ENCODE measurements at regions not wholly inside any gene's neighbourhood (a gene's known extent, or its start where the extent isn't known, plus 50 kb on each side); places are given as distances from the start of the nearest gene placed in this dataset.

- no peak overlapping the region for H3K4me3 ChIP-seq
- no peaks in the 10 kb centered on the region for H3K9me3 ChIP-seq
- no peak overlapping the region for H3K27ac ChIP-seq
- H3K36me3 ChIP-seq = no peaks in the 10 kb centered on the region
- DNase-seq (ENCODE audit: low spot score in 2 of 2) = no peak
- TF ChIP-seq POLR2AphosphoS5 (IDR thresholded peaks at IDR 0.05) (no peak), EP300 (IDR thresholded peaks at IDR 0.05) (no peak), POLR2A (IDR thresholded peaks at IDR 0.05) (no peak)
- TF ChIP-seq, protein P1, sequence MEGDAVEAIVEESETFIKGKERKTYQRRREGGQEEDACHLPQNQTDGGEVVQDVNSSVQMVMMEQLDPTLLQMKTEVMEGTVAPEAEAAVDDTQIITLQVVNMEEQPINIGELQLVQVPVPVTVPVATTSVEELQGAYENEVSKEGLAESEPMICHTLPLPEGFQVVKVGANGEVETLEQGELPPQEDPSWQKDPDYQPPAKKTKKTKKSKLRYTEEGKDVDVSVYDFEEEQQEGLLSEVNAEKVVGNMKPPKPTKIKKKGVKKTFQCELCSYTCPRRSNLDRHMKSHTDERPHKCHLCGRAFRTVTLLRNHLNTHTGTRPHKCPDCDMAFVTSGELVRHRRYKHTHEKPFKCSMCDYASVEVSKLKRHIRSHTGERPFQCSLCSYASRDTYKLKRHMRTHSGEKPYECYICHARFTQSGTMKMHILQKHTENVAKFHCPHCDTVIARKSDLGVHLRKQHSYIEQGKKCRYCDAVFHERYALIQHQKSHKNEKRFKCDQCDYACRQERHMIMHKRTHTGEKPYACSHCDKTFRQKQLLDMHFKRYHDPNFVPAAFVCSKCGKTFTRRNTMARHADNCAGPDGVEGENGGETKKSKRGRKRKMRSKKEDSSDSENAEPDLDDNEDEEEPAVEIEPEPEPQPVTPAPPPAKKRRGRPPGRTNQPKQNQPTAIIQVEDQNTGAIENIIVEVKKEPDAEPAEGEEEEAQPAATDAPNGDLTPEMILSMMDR (IDR thresholded peaks at IDR 0.05) = no peak
- H3K27me3 ChIP-seq = no peaks in the 10 kb centered on the region
- H3K4me1 ChIP-seq = no peaks in the 10 kb centered on the region
Measured at GRCh38 chr13:54643863-54644262, 1615.2 kb downstream of the OLFM4 start.

GRCh38 chr13:54647275-54647674 lies 1618.7 kb downstream of the OLFM4 start:
- no peak for TF ChIP-seq POLR2AphosphoS5 (IDR thresholded peaks at IDR 0.05)
- no peak for TF ChIP-seq EP300 (IDR thresholded peaks at IDR 0.05)
- TF ChIP-seq, protein P1 (IDR thresholded peaks at IDR 0.05) = no peak
- TF ChIP-seq POLR2A (IDR thresholded peaks at IDR 0.05) = no peak
- H3K27me3 ChIP-seq = no peaks in the 10 kb centered on the region

GRCh38 chr13:54657588-54657987 lies 1629.0 kb downstream of the OLFM4 start:
- Histone ChIP-seq H3K4me1 (no peaks in the 10 kb centered on the region), H3K27ac (no peak overlapping the region), H3K27me3 (no peaks in the 10 kb centered on the region), H3K36me3 (no peaks in the 10 kb centered on the region), H3K9me3 (no peaks in the 10 kb centered on the region), H3K4me3 (no peak overlapping the region)
- DNase-seq (ENCODE audit: low spot score in 2 of 2) = no peak
- TF ChIP-seq POLR2AphosphoS5 (IDR thresholded peaks at IDR 0.05) = no peak
- TF ChIP-seq, protein P1 (IDR thresholded peaks at IDR 0.05) = no peak
- no peak for TF ChIP-seq POLR2A (IDR thresholded peaks at IDR 0.05)
- no peak for TF ChIP-seq EP300 (IDR thresholded peaks at IDR 0.05)
- 86% methylated on average over 1 of the region's 1 CpG for WGBS

More at GRCh38 chr13:54647275-54647674, 1618.7 kb downstream of the OLFM4 start:
- DNase-seq (ENCODE audit: low spot score in 2 of 2) = no peak
- Histone ChIP-seq H3K9me3 (no peaks in the 10 kb centered on the region), H3K4me1 (no peaks in the 10 kb centered on the region), H3K27ac (no peak overlapping the region), H3K36me3 (no peaks in the 10 kb centered on the region), H3K4me3 (no peak overlapping the region)

DNA sequence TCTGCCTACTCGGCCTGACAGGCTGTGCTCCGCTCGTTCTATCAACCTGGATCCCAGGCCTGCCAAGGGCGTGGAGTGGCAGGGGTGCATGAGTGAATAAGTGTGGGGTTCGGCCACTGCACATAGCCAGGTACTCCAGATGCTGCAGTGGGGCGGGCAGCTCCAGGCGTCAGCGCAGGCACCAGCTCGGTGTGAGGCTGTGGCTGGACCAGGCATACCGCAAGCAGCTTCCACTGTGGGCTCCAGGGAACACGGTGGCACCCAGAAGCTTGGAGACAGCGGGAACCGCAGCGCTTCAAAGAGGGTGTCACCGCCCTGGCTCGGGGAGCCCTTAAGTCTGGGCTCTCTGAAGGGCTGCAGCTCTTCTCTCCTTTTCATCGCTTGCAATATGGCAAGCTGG lies 1630.2 kb downstream of the OLFM4 start:
- Histone ChIP-seq H3K4me3 (no peak overlapping the region), H3K9me3 (no peaks in the 10 kb centered on the region)
- 92% methylated on average over 17 of the region's 17 CpGs for WGBS

GRCh38 chr13:54660277-54660676 lies 1631.7 kb downstream of the OLFM4 start:
- TF ChIP-seq POLR2AphosphoS5 (IDR thresholded peaks at IDR 0.05) (no peak), POLR2A (IDR thresholded peaks at IDR 0.05) (no peak), EP300 (IDR thresholded peaks at IDR 0.05) (no peak)
- TF ChIP-seq, protein P1 (IDR thresholded peaks at IDR 0.05) = no peak
- Histone ChIP-seq H3K27me3 (no peaks in the 10 kb centered on the region), H3K9me3 (no peaks in the 10 kb centered on the region), H3K27ac (no peak overlapping the region), H3K4me3 (no peak overlapping the region), H3K36me3 (no peaks in the 10 kb centered on the region), H3K4me1 (no peaks in the 10 kb centered on the region)
- WGBS = 94% methylated on average over 9 of the region's 12 CpGs
- DNase-seq (ENCODE audit: low spot score in 2 of 2) = no peak

More for the DNA sequence above, 1630.2 kb downstream of the OLFM4 start:
- Histone ChIP-seq H3K4me1 (no peaks in the 10 kb centered on the region), H3K27ac (no peak overlapping the region), H3K36me3 (no peaks in the 10 kb centered on the region), H3K27me3 (no peaks in the 10 kb centered on the region)
- no peak for TF ChIP-seq POLR2AphosphoS5 (IDR thresholded peaks at IDR 0.05)
- TF ChIP-seq EP300 (IDR thresholded peaks at IDR 0.05) = no peak
- no peak for TF ChIP-seq POLR2A (IDR thresholded peaks at IDR 0.05)
- TF ChIP-seq, protein P1 (IDR thresholded peaks at IDR 0.05) = no peak
- no peak for DNase-seq (ENCODE audit: low spot score in 2 of 2)

Measured in suprapubic skin (tissue), 4 donors.